ENCODE measurements at regions not wholly inside any gene's neighbourhood (a gene's known extent, or its start where the extent isn't known, plus 50 kb on each side); places are given as distances from the start of the nearest gene placed in this dataset.

- no peak for DNase-seq
Measured at GRCh38 chr14:59081720-59082119, 106.7 kb upstream of the DAAM1 start.

GRCh38 chr14:59085207-59085739 is 103.2 kb upstream of the DAAM1 start:
- DNase-seq: no peak

GRCh38 chr14:59086241-59086882 is 102.1 kb upstream of the DAAM1 start:
- no peak for DNase-seq

GRCh38 chr14:59087240-59087639 is 101.2 kb upstream of the DAAM1 start:
- no peak for DNase-seq

GRCh38 chr14:59087711-59088110 is 100.8 kb upstream of the DAAM1 start:
- no peak for DNase-seq

- no peak for DNase-seq
Measured at GRCh38 chr14:59090572-59090971, 97.9 kb upstream of the DAAM1 start.

GRCh38 chr14:59091404-59091803 is 97.1 kb upstream of the DAAM1 start:
- no peak for DNase-seq

- no peak for DNase-seq
Measured at GRCh38 chr14:59091976-59092375, 96.5 kb upstream of the DAAM1 start.

- no peak for DNase-seq
Measured at GRCh38 chr14:59093902-59094301, 94.6 kb upstream of the DAAM1 start.

GRCh38 chr14:59096303-59096702 is 92.2 kb upstream of the DAAM1 start:
- DNase-seq: no peak

- peak; percentile 65 for DNase-seq
Measured at GRCh38 chr14:59097681-59098080, 90.8 kb upstream of the DAAM1 start.

GRCh38 chr14:59098377-59098776 is 90.1 kb upstream of the DAAM1 start:
- peak; percentile 99 for DNase-seq

GRCh38 chr14:59100205-59100604 is 88.3 kb upstream of the DAAM1 start:
- no peak for DNase-seq

- peak; percentile 29 for DNase-seq
Measured at GRCh38 chr14:59101476-59101875, 87.0 kb upstream of the DAAM1 start.

GRCh38 chr14:59103396-59103795 is 85.1 kb upstream of the DAAM1 start:
- DNase-seq: no peak

- no peak for DNase-seq
Measured at GRCh38 chr14:59107819-59108218, 80.6 kb upstream of the DAAM1 start.

- no peak for DNase-seq
Measured at GRCh38 chr14:59116984-59117415, 71.5 kb upstream of the DAAM1 start.

- DNase-seq: no peak
Measured at GRCh38 chr14:59117754-59118528, 70.5 kb upstream of the DAAM1 start.

GRCh38 chr14:59120921-59121320 is 67.5 kb upstream of the DAAM1 start:
- DNase-seq: no peak

GRCh38 chr14:59123531-59123930 is 64.9 kb upstream of the DAAM1 start:
- peak; percentile 35 for DNase-seq

- no peak for DNase-seq
Measured at GRCh38 chr14:59123975-59124374, 64.5 kb upstream of the DAAM1 start.

GRCh38 chr14:59125156-59125555 is 63.3 kb upstream of the DAAM1 start:
- no peak for DNase-seq

- DNase-seq: peak; percentile 37
Measured at GRCh38 chr14:59126714-59127436, 61.6 kb upstream of the DAAM1 start.

GRCh38 chr14:59127437-59127732 is 61.1 kb upstream of the DAAM1 start:
- DNase-seq: no peak

Data from NCI-H226 (cell line).